ENCODE measurements at regions not wholly inside any gene's neighbourhood (a gene's known extent, or its start where the extent isn't known, plus 50 kb on each side); places are given as distances from the start of the nearest gene placed in this dataset.
"Not testable (repeated sequence)": the region's sequence is repeated elsewhere in the genome, so short reads cannot be mapped to it uniquely, and the experiment has no call there.

DNA sequence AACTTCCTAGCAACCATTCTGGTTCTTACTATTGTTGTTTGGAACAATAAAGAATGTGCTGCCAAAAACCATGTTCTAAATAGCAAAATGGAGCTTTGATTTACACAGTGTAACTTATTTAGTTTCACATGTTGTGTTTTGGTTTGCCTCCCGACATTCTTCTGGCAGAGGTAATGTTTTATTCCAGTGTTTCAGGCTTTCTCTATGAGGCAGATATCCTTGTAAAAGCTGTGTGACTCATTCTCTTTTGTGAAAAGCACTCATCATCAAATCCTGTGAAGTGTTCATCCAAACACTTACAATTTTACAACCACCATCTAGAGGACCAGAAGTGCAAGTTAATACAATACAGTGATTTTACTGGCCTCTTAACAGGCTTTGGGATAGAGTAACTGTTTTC is 219.0 kb upstream of the GIMD1 start:
- DNase-seq = no peak
- no peaks in the 10 kb centered on the region for H3K27me3 Mint-ChIP-seq
- no peak overlapping the region for H3K4me3 Mint-ChIP-seq
- no peaks in the 10 kb centered on the region for H3K4me1 Mint-ChIP-seq (ENCODE audit: low read depth in 2 of 2)
- ATAC-seq (replicated peaks) = no peak
- H3K9me3 Mint-ChIP-seq = peaks cover 3 to 8% of the 10 kb centered on the region in 2 donors
- no peaks in the 10 kb centered on the region for H3K36me3 Mint-ChIP-seq (ENCODE audit: insufficient read depth)
- no peak overlapping the region for H3K27ac Mint-ChIP-seq

DNA sequence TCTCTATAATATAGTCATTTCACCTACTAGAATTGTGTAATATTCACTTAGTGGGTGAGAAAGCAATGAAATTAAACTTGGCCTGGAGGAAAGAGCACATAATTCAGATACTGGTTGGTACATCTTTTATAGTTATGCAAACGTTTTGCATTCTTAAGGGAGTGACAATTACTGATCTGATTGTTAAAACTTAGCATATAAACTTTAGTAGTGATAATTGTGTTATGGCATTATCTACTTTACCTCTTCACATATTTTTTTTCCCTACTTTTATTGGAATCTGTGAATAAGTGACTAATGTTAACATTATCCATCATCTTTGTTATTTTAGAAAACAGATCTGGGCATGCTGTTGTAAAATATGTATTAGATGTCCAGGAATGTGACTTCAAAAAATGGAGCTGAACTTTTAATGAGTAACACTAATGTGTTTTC is 217.4 kb upstream of the GIMD1 start:
- Mint-ChIP-seq H3K36me3 (ENCODE audit: insufficient read depth) (no peaks in the 10 kb centered on the region), H3K9me3 (peaks cover 3 to 8% of the 10 kb centered on the region in 2 donors), H3K27me3 (no peaks in the 10 kb centered on the region), H3K27ac (no peak overlapping the region), H3K4me3 (no peak overlapping the region), H3K4me1 (ENCODE audit: low read depth in 2 of 2) (no peaks in the 10 kb centered on the region)
- no peak for DNase-seq
- ATAC-seq (replicated peaks) = no peak

DNA sequence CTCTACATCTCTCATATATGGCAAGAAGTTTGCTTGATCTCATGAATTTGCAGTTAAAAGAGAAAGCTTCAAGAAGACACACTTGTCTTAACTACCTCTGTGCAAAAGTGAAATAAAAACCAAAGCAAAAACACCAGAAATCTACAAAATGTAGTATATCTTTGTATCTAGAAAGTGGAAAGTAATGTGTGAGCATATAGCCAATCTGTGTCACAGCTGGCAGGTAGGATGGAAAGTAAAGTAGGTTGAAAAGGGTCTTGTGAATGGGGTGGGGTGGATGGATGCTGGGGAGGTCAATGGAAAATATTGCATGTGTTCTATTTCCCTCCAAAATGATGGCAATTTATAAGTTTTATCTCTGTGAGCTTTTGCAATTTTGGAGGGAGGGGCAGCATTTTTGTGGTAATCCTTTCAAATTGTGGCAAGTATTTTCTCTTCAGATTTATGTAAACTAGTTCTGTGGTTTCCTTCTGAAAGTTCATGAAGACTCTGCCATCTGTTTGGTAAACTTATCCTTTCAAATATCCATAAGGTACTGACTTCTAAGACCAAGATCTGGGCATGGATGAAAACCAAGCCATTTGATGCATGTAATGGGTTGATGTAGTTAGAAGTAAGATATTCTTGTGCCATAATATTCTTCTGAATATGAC is 215.9 kb upstream of the GIMD1 start:
- Mint-ChIP-seq H3K9me3 (peaks cover 3 to 8% of the 10 kb centered on the region in 2 donors), H3K4me1 (ENCODE audit: low read depth in 2 of 2) (no peaks in the 10 kb centered on the region), H3K4me3 (no peak overlapping the region), H3K36me3 (ENCODE audit: insufficient read depth) (no peaks in the 10 kb centered on the region), H3K27me3 (no peaks in the 10 kb centered on the region), H3K27ac (no peak overlapping the region)
- no peak for DNase-seq
- no peak for ATAC-seq (replicated peaks)

DNA sequence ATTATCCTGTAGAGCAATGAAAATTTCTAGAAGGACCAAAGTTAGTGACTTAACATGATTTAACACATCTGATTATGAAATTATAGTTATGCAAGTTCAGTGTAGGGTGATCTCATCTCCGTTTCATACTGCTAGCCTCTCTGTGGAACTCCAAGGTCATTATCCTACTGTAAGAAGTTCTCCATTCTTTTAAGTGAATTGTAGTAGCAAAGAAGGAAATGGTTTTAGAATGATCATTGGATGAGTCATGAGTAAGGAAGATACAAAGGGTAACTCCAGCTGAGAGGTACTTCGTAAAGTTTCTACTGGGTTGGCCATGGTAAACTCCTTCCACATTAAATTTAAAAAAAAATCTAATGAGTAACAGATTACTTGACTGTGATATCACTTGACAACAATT is 215.0 kb upstream of the GIMD1 start:
- no peak overlapping the region for H3K4me3 Mint-ChIP-seq
- ATAC-seq (replicated peaks) (no peak), DNase-seq (no peak)
- H3K9me3 Mint-ChIP-seq = peaks cover 3 to 8% of the 10 kb centered on the region in 2 donors
- no peaks in the 10 kb centered on the region for H3K27me3 Mint-ChIP-seq
- H3K4me1 Mint-ChIP-seq (ENCODE audit: low read depth in 2 of 2) = no peaks in the 10 kb centered on the region
- H3K27ac Mint-ChIP-seq = no peak overlapping the region
- H3K36me3 Mint-ChIP-seq (ENCODE audit: insufficient read depth) = no peaks in the 10 kb centered on the region

DNA sequence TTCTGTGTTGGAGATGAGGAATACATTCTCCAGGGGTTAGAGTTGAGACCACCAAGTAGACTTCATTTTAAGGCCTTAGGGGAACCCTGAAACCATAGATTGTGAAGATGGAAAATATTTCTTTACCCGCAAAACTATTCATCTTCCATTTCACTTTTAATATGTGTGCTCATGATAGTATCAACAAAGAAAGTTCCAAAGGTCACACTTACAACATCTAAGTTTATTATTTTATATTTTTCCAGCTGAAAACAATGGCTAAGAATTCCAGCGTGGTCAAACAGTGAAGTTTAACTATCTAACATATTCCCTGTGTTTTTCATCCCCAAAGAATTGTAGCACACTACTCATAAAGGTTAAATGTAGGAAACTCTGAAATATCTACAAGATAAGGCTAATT is 214.5 kb upstream of the GIMD1 start:
- Mint-ChIP-seq H3K4me1 (ENCODE audit: low read depth in 2 of 2) (no peaks in the 10 kb centered on the region), H3K36me3 (ENCODE audit: insufficient read depth) (no peaks in the 10 kb centered on the region), H3K9me3 (peaks cover 3 to 8% of the 10 kb centered on the region in 2 donors), H3K27me3 (no peaks in the 10 kb centered on the region), H3K27ac (no peak overlapping the region), H3K4me3 (no peak overlapping the region)
- DNase-seq (no peak), ATAC-seq (replicated peaks) (no peak)

DNA sequence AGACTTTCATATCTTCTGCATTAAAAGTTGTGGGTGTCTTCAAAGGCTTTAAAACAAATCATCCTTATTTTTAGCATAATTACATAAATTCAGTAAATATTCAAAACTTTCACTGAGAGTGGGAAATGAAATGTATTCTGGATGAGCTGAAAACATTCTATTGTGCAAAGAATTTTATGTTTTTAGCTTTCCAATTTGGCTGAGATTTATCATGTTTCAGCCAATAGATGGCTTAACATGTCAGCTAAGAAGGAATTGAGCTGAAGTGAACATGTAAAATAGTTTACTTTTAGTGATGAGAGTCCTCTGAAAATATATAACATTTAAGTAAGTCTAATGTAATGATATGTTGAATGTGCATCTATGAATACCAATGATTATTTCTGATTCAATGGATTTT is 213.5 kb upstream of the GIMD1 start:
- no peaks in the 10 kb centered on the region for H3K36me3 Mint-ChIP-seq (ENCODE audit: insufficient read depth)
- no peak overlapping the region for H3K27ac Mint-ChIP-seq
- H3K4me3 Mint-ChIP-seq = no peak overlapping the region
- no peaks in the 10 kb centered on the region for H3K27me3 Mint-ChIP-seq
- DNase-seq (no peak), ATAC-seq (replicated peaks) (no peak)
- peaks cover 3 to 8% of the 10 kb centered on the region in 2 donors for H3K9me3 Mint-ChIP-seq
- H3K4me1 Mint-ChIP-seq (ENCODE audit: low read depth in 2 of 2) = no peaks in the 10 kb centered on the region

DNA sequence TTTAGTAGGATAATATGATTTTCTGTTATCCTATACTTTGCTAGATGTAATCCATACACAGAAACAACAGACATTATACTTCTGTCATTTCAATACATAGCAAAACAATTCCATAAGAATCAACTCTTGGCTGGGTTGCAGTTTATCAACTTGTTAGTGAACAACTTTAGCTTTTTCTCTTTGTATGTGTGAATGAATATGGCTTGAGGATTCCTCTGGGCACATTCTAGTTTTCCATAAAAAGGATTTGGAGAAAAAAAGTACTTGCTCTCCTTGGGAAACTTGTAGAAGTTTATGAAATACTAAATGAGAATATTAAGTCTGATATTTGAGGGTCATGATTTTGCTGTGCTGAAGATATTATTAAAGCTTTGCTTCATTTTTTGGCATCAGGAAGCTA is 210.7 kb upstream of the GIMD1 start:
- ATAC-seq (replicated peaks) = no peak
- Mint-ChIP-seq H3K9me3 (peaks cover 1 to 3% of the 10 kb centered on the region in 2 donors), H3K4me3 (no peak overlapping the region), H3K27ac (no peak overlapping the region), H3K27me3 (no peaks in the 10 kb centered on the region), H3K36me3 (ENCODE audit: insufficient read depth) (no peaks in the 10 kb centered on the region), H3K4me1 (ENCODE audit: low read depth in 2 of 2) (no peaks in the 10 kb centered on the region)
- DNase-seq = no peak

DNA sequence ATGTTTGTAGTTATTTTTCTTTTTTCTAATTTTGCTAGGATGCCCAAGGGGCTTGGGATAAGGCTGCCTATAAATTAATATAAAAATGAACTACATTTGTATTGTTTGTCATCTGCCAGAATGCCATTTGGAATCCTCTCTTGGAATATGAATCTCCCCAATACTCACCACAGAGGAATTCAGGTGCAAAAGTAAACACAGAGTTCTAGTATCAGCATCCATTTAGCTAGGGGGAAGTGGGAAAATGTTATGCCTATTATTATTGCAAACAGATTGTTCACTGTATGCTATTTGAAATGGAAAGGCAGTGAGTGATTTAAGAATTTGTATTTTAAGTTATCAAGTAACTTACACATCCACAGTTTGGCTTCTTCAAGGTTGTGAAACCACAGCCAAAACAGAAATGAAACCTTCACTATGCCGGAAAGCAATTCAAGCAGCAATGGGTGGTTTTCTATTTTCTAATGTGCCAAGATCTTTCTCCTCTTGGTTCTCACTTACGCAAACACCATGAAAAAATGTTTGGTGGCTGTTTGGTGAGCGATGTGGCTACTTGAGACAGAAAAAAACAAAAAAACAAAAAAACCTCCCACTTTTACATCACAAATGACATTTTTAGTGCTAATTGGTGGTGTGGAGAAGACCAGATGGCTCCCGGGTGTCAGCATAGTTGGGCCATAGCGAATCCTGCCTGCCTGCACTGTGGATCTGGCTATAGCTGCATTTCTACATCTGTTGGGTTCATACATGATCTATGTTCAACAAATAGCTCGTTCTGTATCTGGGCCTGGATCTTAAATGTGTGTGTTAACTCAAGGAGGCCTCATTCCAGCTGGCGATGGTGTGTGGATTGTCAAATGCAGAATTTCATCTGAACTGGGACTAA is 200.8 kb upstream of the GIMD1 start:
- ATAC-seq (replicated peaks) = no peak
- H3K9me3 Mint-ChIP-seq = no peaks in the 10 kb centered on the region
- no peak for DNase-seq
- no peaks in the 10 kb centered on the region for H3K27me3 Mint-ChIP-seq
- H3K36me3 Mint-ChIP-seq (ENCODE audit: insufficient read depth) = no peaks in the 10 kb centered on the region
- peak overlapping the region in 1 of 2 donors; percentile 2 for H3K27ac Mint-ChIP-seq
- H3K4me3 Mint-ChIP-seq = no peak overlapping the region
- H3K4me1 Mint-ChIP-seq (ENCODE audit: low read depth in 2 of 2) = no peaks in the 10 kb centered on the region

DNA sequence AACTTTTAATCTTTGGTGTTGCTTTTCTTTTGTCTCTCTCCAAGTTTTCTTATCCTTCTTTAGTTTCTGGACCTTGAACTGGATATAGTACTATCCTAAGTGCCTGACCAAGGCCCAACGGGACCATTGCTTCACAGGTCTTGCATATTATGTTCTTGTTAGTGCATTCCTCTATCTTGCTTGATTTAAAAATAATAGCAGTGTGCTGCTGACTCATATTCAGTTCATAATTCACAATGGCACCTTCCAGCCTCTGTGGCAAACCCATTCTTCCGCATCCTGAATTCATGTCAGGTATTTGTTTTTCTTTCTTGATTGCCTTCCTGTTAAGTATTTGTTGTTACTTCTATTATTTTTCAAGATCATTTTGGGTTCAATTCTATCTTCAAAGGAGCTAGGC is 197.1 kb upstream of the GIMD1 start:
- Mint-ChIP-seq H3K36me3 (ENCODE audit: insufficient read depth) (no peaks in the 10 kb centered on the region), H3K4me1 (ENCODE audit: low read depth in 2 of 2) (no peaks in the 10 kb centered on the region), H3K4me3 (no peak overlapping the region), H3K27ac (no peak overlapping the region), H3K9me3 (peaks cover 5 to 10% of the 10 kb centered on the region in 2 donors), H3K27me3 (no peaks in the 10 kb centered on the region)
- DNase-seq = no peak
- no peak for ATAC-seq (replicated peaks)

DNA sequence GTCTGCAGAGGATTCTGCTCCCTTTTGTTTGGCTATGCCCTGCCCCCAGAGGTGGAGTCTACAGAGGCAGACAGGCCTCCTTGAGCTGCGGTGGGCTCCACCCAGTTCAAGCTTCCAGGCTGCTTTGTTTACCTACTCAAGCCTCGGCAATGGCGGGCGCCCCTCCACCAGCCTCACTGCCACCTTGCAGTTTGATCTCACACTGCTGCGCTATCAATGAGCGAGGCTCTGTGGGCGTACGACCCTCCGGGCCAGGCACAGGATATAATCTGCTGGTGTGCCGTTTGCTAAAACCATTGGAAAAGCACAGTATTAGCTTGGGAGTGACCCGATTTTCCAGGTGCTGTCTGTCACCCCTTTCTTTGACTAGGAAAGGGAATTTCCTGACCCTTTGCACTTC is 195.1 kb upstream of the GIMD1 start:
- not testable (repeated sequence) for H3K27ac Mint-ChIP-seq; DNase-seq; H3K27me3 Mint-ChIP-seq; H3K4me3 Mint-ChIP-seq; H3K4me1 Mint-ChIP-seq (ENCODE audit: low read depth in 2 of 2); H3K36me3 Mint-ChIP-seq (ENCODE audit: insufficient read depth); ATAC-seq (replicated peaks)
- H3K9me3 Mint-ChIP-seq = peaks cover 5 to 11% of the 10 kb centered on the region in 2 donors

DNA sequence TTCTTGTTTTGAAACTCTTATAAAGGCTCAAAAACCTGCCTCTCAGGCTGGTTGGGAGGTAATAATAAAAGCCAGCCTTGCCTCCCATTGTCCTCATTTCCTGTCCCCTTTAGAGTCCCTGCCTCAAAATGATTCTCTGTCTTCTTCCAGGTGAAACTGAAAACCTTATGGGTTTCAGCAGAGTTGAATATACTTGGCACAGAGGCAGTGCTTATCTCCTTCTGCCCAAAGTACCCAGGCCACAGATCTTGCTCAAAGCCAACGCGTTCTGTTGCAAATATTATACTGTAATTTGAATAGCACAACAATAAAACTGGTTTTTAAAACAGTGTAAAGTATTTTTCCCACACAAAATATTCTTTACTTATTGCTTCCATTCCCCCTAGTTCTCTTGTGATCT is 183.1 kb upstream of the GIMD1 start:
- ATAC-seq (replicated peaks) = no peak

DNA sequence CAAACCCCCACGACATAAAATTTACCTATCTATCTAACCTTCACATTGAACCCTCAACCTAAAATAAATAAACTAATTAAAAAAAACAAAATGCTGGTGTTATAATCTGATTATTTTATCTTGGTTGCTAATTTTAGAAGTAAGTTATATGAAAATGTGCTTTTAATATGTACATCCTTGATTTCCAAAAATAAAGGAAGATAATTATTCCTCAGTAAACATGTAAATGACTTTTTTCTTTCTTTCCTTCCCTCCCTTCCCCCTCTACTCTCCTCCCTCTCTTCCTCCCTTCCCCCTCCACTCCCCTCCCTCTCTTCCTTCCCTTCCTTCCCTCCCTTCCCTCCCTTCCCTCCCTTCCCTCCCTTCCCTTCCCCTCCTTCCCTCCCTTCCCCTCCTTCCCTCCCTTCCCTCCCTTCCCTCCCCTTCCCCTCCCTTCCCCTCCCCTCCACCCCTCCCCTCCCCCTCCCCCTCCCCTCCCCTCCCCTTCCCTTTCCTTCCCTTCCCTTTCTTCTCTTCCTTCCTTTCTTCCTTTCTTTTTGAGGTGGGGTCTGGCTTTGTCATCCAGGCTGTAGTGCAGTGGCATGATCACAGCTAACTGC is 180.0 kb upstream of the GIMD1 start:
- DNase-seq = no peak
- Mint-ChIP-seq H3K27ac (no peak overlapping the region), H3K4me1 (ENCODE audit: low read depth in 2 of 2) (no peaks in the 10 kb centered on the region), H3K27me3 (no peaks in the 10 kb centered on the region), H3K9me3 (peaks cover 8 to 12% of the 10 kb centered on the region in 2 donors), H3K36me3 (ENCODE audit: insufficient read depth) (no peaks in the 10 kb centered on the region), H3K4me3 (no peak overlapping the region)
- no peak for ATAC-seq (replicated peaks)

More for the DNA sequence above, 183.1 kb upstream of the GIMD1 start:
- Mint-ChIP-seq H3K36me3 (ENCODE audit: insufficient read depth) (no peaks in the 10 kb centered on the region), H3K4me1 (ENCODE audit: low read depth in 2 of 2) (no peaks in the 10 kb centered on the region), H3K4me3 (no peak overlapping the region), H3K9me3 (peaks cover 8 to 12% of the 10 kb centered on the region in 2 donors), H3K27ac (no peak overlapping the region), H3K27me3 (no peaks in the 10 kb centered on the region)
- DNase-seq = no peak

DNA sequence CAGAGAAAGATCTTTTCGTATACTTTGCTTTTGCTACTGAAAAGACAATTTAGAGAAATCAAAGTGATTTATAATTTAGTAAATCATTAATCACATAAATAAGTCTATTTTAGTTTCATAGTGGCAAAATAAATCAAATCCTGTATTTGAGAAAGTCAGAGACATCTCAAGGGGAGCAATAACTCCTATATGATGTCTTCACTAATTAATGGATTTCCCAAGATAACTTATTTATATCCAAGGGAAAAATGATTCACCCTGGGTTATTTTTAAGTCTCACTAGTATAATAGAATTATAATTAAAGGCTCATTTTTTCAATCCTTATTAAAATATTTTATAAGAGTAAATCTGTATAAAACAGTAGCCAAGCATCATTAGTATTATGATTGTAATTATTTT is 177.8 kb upstream of the GIMD1 start:
- no peaks in the 10 kb centered on the region for H3K27me3 Mint-ChIP-seq
- no peaks in the 10 kb centered on the region for H3K36me3 Mint-ChIP-seq (ENCODE audit: insufficient read depth)
- ATAC-seq (replicated peaks) (no peak), DNase-seq (no peak)
- peaks cover 8 to 12% of the 10 kb centered on the region in 2 donors for H3K9me3 Mint-ChIP-seq
- no peak overlapping the region for H3K27ac Mint-ChIP-seq
- H3K4me3 Mint-ChIP-seq = no peak overlapping the region
- H3K4me1 Mint-ChIP-seq (ENCODE audit: low read depth in 2 of 2) = no peaks in the 10 kb centered on the region

DNA sequence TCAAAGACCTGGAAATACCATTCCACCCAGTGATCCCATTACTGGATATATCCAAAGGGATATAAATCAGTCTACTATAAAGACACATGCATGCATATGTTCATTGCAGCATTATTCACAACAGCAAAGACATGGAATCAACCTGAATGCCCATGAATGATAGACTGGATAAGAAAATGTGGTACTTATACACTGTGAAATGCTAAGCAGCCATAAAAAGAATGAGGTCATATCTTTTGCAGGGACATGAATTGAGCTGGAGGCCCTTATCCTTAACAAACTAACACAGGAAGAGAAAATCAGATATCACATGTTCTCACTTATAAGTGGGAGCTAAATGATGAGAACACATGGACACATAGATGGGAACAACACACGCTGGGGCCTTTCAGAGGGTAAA is 174.0 kb upstream of the GIMD1 start:
- H3K27me3 Mint-ChIP-seq; H3K9me3 Mint-ChIP-seq; H3K4me1 Mint-ChIP-seq (ENCODE audit: low read depth in 2 of 2); DNase-seq; ATAC-seq (replicated peaks); H3K36me3 Mint-ChIP-seq (ENCODE audit: insufficient read depth); H3K4me3 Mint-ChIP-seq; H3K27ac Mint-ChIP-seq: not testable (repeated sequence)

Measured in effector memory CD8-positive, alpha-beta T cell (primary cell).